KMS-11 (cell line): ENCODE measurements at regions not wholly inside any gene's neighbourhood (a gene's known extent, or its start where the extent isn't known, plus 50 kb on each side); places are given as distances from the start of the nearest gene placed in this dataset.

Source experiments
- H2AFZ ChIP-seq: fragments of 200-600 bp; sonication (generic); 2 replicates; pipeline ENCODE4 v1.6.1; 2016; ENCODE audit warnings: antibody characterized with exemption, mixed run types, low read depth
- H3K27ac ChIP-seq: fragments of 200-600 bp; sonication (generic); 2 replicates; pipeline ENCODE4 v1.6.1; 2016; ENCODE audit warnings: mild to moderate bottlenecking, mixed run types
- H3K27me3 ChIP-seq: fragments of 200-600 bp; sonication (generic); 2 replicates; pipeline ENCODE4 v1.6.1; 2017; ENCODE audit warnings: mild to moderate bottlenecking, low read depth, mixed run types, moderate library complexity; ENCODE audit not compliant: insufficient read depth
- H3K36me3 ChIP-seq: fragments of 200-600 bp; sonication (generic); 2 replicates; pipeline ENCODE4 v1.6.1; 2017; ENCODE audit warnings: mild to moderate bottlenecking, mixed run types; ENCODE audit not compliant: insufficient read depth
- H3K4me1 ChIP-seq: fragments of 200-600 bp; sonication (generic); 2 replicates; pipeline ENCODE4 v1.6.1; 2016; ENCODE audit warnings: mild to moderate bottlenecking, low read depth, mixed run types; ENCODE audit not compliant: poor library complexity, severe bottlenecking
- H3K4me2 ChIP-seq: fragments of 200-600 bp; sonication (generic); 2 replicates; pipeline ENCODE4 v1.7.0; 2016; ENCODE audit warnings: mild to moderate bottlenecking, mixed run types
- H3K4me3 ChIP-seq: fragments of 200-600 bp; sonication (generic); IDR thresholded peaks from 2 replicates; pipeline ENCODE4 v1.6.1; 2017; ENCODE audit warnings: low read depth, low read length, mixed read lengths; ENCODE audit not compliant: insufficient read depth
- H3K79me2 ChIP-seq: fragments of 200-600 bp; sonication (generic); 2 replicates; pipeline ENCODE4 v1.6.1; 2016; ENCODE audit warnings: low read depth, mixed run types; ENCODE audit not compliant: insufficient read depth
- H3K9ac ChIP-seq: fragments of 200-600 bp; sonication (generic); 2 replicates; pipeline ENCODE4 v1.6.1; 2016; ENCODE audit warnings: mild to moderate bottlenecking, mixed run types
- H4K20me1 ChIP-seq: fragments of 200-600 bp; sonication (generic); 2 replicates; pipeline ENCODE4 v1.6.1; 2016; ENCODE audit warnings: mild to moderate bottlenecking, mixed run types; ENCODE audit not compliant: insufficient read depth
- CTCF ChIP-seq: fragments of 200-600 bp; sonication (generic); conservative IDR thresholded peaks from 2 replicates; pipeline ENCODE4 v1.6.1; 2017; ENCODE audit warnings: low read depth, mild to moderate bottlenecking, antibody characterized with exemption, low read length, moderate library complexity, mixed read lengths

GRCh38 chr6:82083646-82084045, 163.9 kb downstream of the IBTK start:
- Histone ChIP-seq H3K79me2 (no peaks in the 10 kb centered on the region), H4K20me1 (no peaks in the 10 kb centered on the region), H3K4me3 (no peak overlapping the region), H3K27me3 (no peaks in the 10 kb centered on the region), H2AFZ (no peak overlapping the region), H3K4me2 (no peak overlapping the region), H3K27ac (no peak overlapping the region), H3K4me1 (no peaks in the 10 kb centered on the region), H3K9ac (no peak overlapping the region), H3K36me3 (no peaks in the 10 kb centered on the region)
- TF ChIP-seq CTCF: no peak

GRCh38 chr6:82080767-82081166, 166.8 kb downstream of the IBTK start:
- Histone ChIP-seq H3K4me1 (no peaks in the 10 kb centered on the region), H3K4me2 (no peak overlapping the region), H2AFZ (no peak overlapping the region), H3K4me3 (no peak overlapping the region), H3K79me2 (no peaks in the 10 kb centered on the region), H3K27me3 (no peaks in the 10 kb centered on the region), H3K36me3 (no peaks in the 10 kb centered on the region), H4K20me1 (no peaks in the 10 kb centered on the region), H3K27ac (no peak overlapping the region), H3K9ac (no peak overlapping the region)
- TF ChIP-seq CTCF: no peak

- H4K20me1 ChIP-seq: no peaks in the 10 kb centered on the region
- no peaks in the 10 kb centered on the region for H3K27me3 ChIP-seq
- H2AFZ ChIP-seq: no peak overlapping the region
- no peak for TF ChIP-seq CTCF
- no peaks in the 10 kb centered on the region for H3K36me3 ChIP-seq
- no peak overlapping the region for H3K4me2 ChIP-seq
- no peaks in the 10 kb centered on the region for H3K4me1 ChIP-seq
- H3K4me3 ChIP-seq: no peak overlapping the region
- H3K27ac ChIP-seq: no peak overlapping the region
- no peaks in the 10 kb centered on the region for H3K79me2 ChIP-seq
- no peak overlapping the region for H3K9ac ChIP-seq
Measured at GRCh38 chr6:82078286-82078908, 169.1 kb downstream of the IBTK start.

- H3K4me1 ChIP-seq: no peaks in the 10 kb centered on the region
- no peaks in the 10 kb centered on the region for H4K20me1 ChIP-seq
- H3K27ac ChIP-seq: no peak overlapping the region
- no peak overlapping the region for H3K4me2 ChIP-seq
- H3K79me2 ChIP-seq: no peaks in the 10 kb centered on the region
- H3K9ac ChIP-seq: no peak overlapping the region
- no peaks in the 10 kb centered on the region for H3K36me3 ChIP-seq
- H3K27me3 ChIP-seq: no peaks in the 10 kb centered on the region
- H2AFZ ChIP-seq: no peak overlapping the region
- TF ChIP-seq CTCF: no peak
- H3K4me3 ChIP-seq: no peak overlapping the region
Measured at GRCh38 chr6:82076916-82077315, 170.6 kb downstream of the IBTK start.
